Liver (tissue), 2 donors: ENCODE measurements at regions not wholly inside any gene's neighbourhood (a gene's known extent, or its start where the extent isn't known, plus 50 kb on each side); places are given as distances from the start of the nearest gene placed in this dataset.

Source experiments
- YY1 ChIP-seq: IDR thresholded peaks from 2 replicates; pipeline ENCODE4 v1.6.1; 2016; ENCODE audit warnings: antibody characterized with exemption, mild to moderate bottlenecking
- TF ChIP-seq, protein P1 (sequence below): fragments of 150-350 bp; IDR thresholded peaks from 2 replicates; pipeline ENCODE4 v1.5.1; 2017; ENCODE audit warnings: improper control_type of control experiment, low read depth, low read length; ENCODE audit not compliant: missing input control
- donor health status: healthy.

DNA sequence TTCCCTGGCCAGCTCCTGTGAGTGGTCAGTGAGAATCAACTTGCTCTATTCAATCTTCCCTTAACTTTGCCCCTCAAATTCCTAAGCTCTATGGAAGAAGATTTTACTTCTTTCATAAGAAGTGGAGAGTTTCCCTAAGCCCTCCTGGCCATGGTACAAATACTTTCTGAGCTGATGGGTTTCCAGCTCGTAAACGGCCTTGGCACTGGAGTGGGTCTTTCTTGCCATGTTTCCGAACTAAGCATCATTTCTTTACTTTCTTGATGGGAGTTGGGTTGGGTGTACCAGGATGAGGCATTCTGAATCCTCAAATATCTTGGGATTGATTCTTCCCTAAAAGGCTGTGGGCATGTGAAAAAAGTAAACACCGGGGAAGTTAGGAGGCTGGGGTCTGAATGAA lies 72.5 kb downstream of the ACKR3 start:
- TF ChIP-seq YY1: no peak
- TF ChIP-seq, protein P1, sequence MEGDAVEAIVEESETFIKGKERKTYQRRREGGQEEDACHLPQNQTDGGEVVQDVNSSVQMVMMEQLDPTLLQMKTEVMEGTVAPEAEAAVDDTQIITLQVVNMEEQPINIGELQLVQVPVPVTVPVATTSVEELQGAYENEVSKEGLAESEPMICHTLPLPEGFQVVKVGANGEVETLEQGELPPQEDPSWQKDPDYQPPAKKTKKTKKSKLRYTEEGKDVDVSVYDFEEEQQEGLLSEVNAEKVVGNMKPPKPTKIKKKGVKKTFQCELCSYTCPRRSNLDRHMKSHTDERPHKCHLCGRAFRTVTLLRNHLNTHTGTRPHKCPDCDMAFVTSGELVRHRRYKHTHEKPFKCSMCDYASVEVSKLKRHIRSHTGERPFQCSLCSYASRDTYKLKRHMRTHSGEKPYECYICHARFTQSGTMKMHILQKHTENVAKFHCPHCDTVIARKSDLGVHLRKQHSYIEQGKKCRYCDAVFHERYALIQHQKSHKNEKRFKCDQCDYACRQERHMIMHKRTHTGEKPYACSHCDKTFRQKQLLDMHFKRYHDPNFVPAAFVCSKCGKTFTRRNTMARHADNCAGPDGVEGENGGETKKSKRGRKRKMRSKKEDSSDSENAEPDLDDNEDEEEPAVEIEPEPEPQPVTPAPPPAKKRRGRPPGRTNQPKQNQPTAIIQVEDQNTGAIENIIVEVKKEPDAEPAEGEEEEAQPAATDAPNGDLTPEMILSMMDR: no peak
